HG02870 (cell line): ENCODE measurements at regions not wholly inside any gene's neighbourhood (a gene's known extent, or its start where the extent isn't known, plus 50 kb on each side); places are given as distances from the start of the nearest gene placed in this dataset.

Experiments used
- ATAC-seq: cut with Tn5 transposase; IDR thresholded peaks from one replicate; pipeline ENCODE4 v1.9.1; 2021; ENCODE audit warnings: mild to moderate bottlenecking, moderate library complexity; ENCODE audit not compliant: unreplicated experiment

GRCh38 chr5:29995154-29995553 lies 1198.3 kb upstream of the CDH6 start:
- ATAC-seq = no peak

- ATAC-seq = no peak
Measured at GRCh38 chr5:29994519-29994918, 1199.0 kb upstream of the CDH6 start.

- no peak for ATAC-seq
Measured at GRCh38 chr5:29993286-29993685, 1200.2 kb upstream of the CDH6 start.

GRCh38 chr5:29992248-29992647 lies 1201.2 kb upstream of the CDH6 start:
- no peak for ATAC-seq

- no peak for ATAC-seq
Measured at GRCh38 chr5:29990681-29991080, 1202.8 kb upstream of the CDH6 start.

GRCh38 chr5:29984156-29984540 lies 1209.3 kb upstream of the CDH6 start:
- no peak for ATAC-seq

- ATAC-seq = no peak
Measured at GRCh38 chr5:29983528-29984155, 1209.8 kb upstream of the CDH6 start.

GRCh38 chr5:29982457-29982856 lies 1211.0 kb upstream of the CDH6 start:
- no peak for ATAC-seq

GRCh38 chr5:29972597-29972996 lies 1220.9 kb upstream of the CDH6 start:
- no peak for ATAC-seq

GRCh38 chr5:29963956-29964355 lies 1229.5 kb upstream of the CDH6 start:
- no peak for ATAC-seq

- no peak for ATAC-seq
Measured at GRCh38 chr5:29960323-29960722, 1233.2 kb upstream of the CDH6 start.

GRCh38 chr5:29950416-29951145 lies 1242.9 kb upstream of the CDH6 start:
- no peak for ATAC-seq

- no peak for ATAC-seq
Measured at GRCh38 chr5:29949301-29949872, 1244.1 kb upstream of the CDH6 start.

GRCh38 chr5:29944327-29944726 lies 1249.2 kb upstream of the CDH6 start:
- no peak for ATAC-seq

- no peak for ATAC-seq
Measured at GRCh38 chr5:29942089-29942488, 1251.4 kb upstream of the CDH6 start.

GRCh38 chr5:29939988-29940387 lies 1253.5 kb upstream of the CDH6 start:
- no peak for ATAC-seq

- no peak for ATAC-seq
Measured at GRCh38 chr5:29935371-29935770, 1258.1 kb upstream of the CDH6 start.

- no peak for ATAC-seq
Measured at GRCh38 chr5:29930316-29930715, 1263.2 kb upstream of the CDH6 start.

- ATAC-seq = no peak
Measured at GRCh38 chr5:29924107-29924506, 1269.4 kb upstream of the CDH6 start.

GRCh38 chr5:29905626-29906353 lies 1287.7 kb upstream of the CDH6 start:
- ATAC-seq = no peak

GRCh38 chr5:29902859-29903258 lies 1290.6 kb upstream of the CDH6 start:
- no peak for ATAC-seq

- ATAC-seq = no peak
Measured at GRCh38 chr5:29899583-29899982, 1293.9 kb upstream of the CDH6 start.
